Thoracic aorta (tissue), 2 donors: ENCODE measurements at regions not wholly inside any gene's neighbourhood (a gene's known extent, or its start where the extent isn't known, plus 50 kb on each side); places are given as distances from the start of the nearest gene placed in this dataset.

Source experiments
- ATAC-seq: fragments of 150-250 bp; one replicate; pipeline ENCODE4 v1.8.0; 2017; ENCODE audit warnings: low read depth; ENCODE audit not compliant: insufficient number of reproducible peaks, low FRiP score
- DNase-seq: peaks from one replicate; pipeline ENCODE4 v3.0.0-alpha.2; 2020; ENCODE audit warnings: low spot score
- H3K27ac ChIP-seq, 2 donors: fragments of 200-600 bp; sonication (generic); 1 replicate in 1 of 2; 2 replicates in 1 of 2; pipeline ENCODE4 v1.5.1; 2016; ENCODE audit warnings: mild to moderate bottlenecking in 2 of 2, moderate library complexity in 2 of 2
- H3K27me3 ChIP-seq: fragments of 200-600 bp; sonication (generic); replicated peaks from 2 replicates; pipeline ENCODE4 v1.6.0; 2016; ENCODE audit warnings: mild to moderate bottlenecking; ENCODE audit not compliant: insufficient read depth
- H3K36me3 ChIP-seq: fragments of 200-600 bp; sonication (generic); one replicate; pipeline ENCODE4 v1.5.1; 2016
- H3K4me1 ChIP-seq, 2 donors: fragments of 200-600 bp; sonication (generic); 1 replicate in 1 of 2; 2 replicates in 1 of 2; pipeline versions ENCODE4 v1.5.1 to v1.6.0; 2016; ENCODE audit warnings: low read depth in 2 of 2, mild to moderate bottlenecking in 1 of 2; ENCODE audit not compliant: control insufficient read depth in 1 of 2
- H3K4me3 ChIP-seq: fragments of 200-600 bp; sonication (generic); 2 replicates; pipeline ENCODE4 v1.5.1; 2016; ENCODE audit warnings: mild to moderate bottlenecking
- H3K9me3 ChIP-seq: fragments of 200-600 bp; sonication (generic); 2 replicates; pipeline ENCODE4 v1.5.1; 2016
- CTCF ChIP-seq: fragments of 200-600 bp; sonication (generic); IDR thresholded peaks from one replicate; pipeline ENCODE4 v1.5.1; 2019; ENCODE audit warnings: antibody characterized with exemption

GRCh38 chr1:69290291-69290690 is 277.4 kb upstream of the LRRC7 start:
- DNase-seq (no peak), ATAC-seq (no peak)
- Histone ChIP-seq H3K4me1 (peaks cover 0 to 5% of the 10 kb centered on the region in 2 donors), H3K9me3 (no peaks in the 10 kb centered on the region), H3K36me3 (no peaks in the 10 kb centered on the region), H3K27ac (no peak overlapping the region), H3K27me3 (no peaks in the 10 kb centered on the region), H3K4me3 (no peak overlapping the region)
- no peak for TF ChIP-seq CTCF

- TF ChIP-seq CTCF, result no peak
- Histone ChIP-seq H3K36me3 (no peaks in the 10 kb centered on the region), H3K27ac (no peak overlapping the region), H3K4me1 (peaks cover 0 to 5% of the 10 kb centered on the region in 2 donors), H3K4me3 (no peak overlapping the region), H3K9me3 (no peaks in the 10 kb centered on the region), H3K27me3 (no peaks in the 10 kb centered on the region)
- DNase-seq, result no peak
- no peak for ATAC-seq
These were observed 276.2 kb upstream of the LRRC7 start for GRCh38 chr1:69291541-69291940.

GRCh38 chr1:69292833-69293232 is 274.9 kb upstream of the LRRC7 start:
- no peaks in the 10 kb centered on the region for H3K9me3 ChIP-seq

GRCh38 chr1:69294171-69294570 is 273.6 kb upstream of the LRRC7 start:
- no peak for TF ChIP-seq CTCF
- Histone ChIP-seq H3K27me3 (no peaks in the 10 kb centered on the region), H3K27ac (no peak overlapping the region), H3K4me3 (no peak overlapping the region), H3K4me1 (peaks cover 0 to 5% of the 10 kb centered on the region in 2 donors), H3K9me3 (no peaks in the 10 kb centered on the region), H3K36me3 (no peaks in the 10 kb centered on the region)
- ATAC-seq (no peak), DNase-seq (no peak)

More at GRCh38 chr1:69292833-69293232, 274.9 kb upstream of the LRRC7 start:
- Histone ChIP-seq H3K4me3 (no peak overlapping the region), H3K27ac (no peak overlapping the region), H3K27me3 (no peaks in the 10 kb centered on the region), H3K4me1 (peaks cover 0 to 5% of the 10 kb centered on the region in 2 donors), H3K36me3 (no peaks in the 10 kb centered on the region)
- TF ChIP-seq CTCF, result no peak
- no peak for DNase-seq
- ATAC-seq, result no peak

- Histone ChIP-seq H3K9me3 (no peaks in the 10 kb centered on the region), H3K4me1 (peaks cover 0 to 5% of the 10 kb centered on the region in 2 donors), H3K27ac (no peak overlapping the region), H3K36me3 (no peaks in the 10 kb centered on the region), H3K4me3 (no peak overlapping the region), H3K27me3 (no peaks in the 10 kb centered on the region)
- ATAC-seq (no peak), DNase-seq (no peak)
- no peak for TF ChIP-seq CTCF
These were observed 272.5 kb upstream of the LRRC7 start for GRCh38 chr1:69295265-69295664.
